T-helper 2 cell treated with Interferon-gamma antibody and Interleukin-4, amounts not matched to agents 100 ng/mL and 5 ng/mL, for 36 hours (primary cell): ENCODE measurements at regions not wholly inside any gene's neighbourhood (a gene's known extent, or its start where the extent isn't known, plus 50 kb on each side); places are given as distances from the start of the nearest gene placed in this dataset.

ENCODE experiments used
- intact Hi-C: fragments of 100-400 bp; cut with micrococcal nuclease; formaldehyde crosslinking; loops from one replicate; pipeline ENCODE4 v1.15.1; 2023

DNA sequence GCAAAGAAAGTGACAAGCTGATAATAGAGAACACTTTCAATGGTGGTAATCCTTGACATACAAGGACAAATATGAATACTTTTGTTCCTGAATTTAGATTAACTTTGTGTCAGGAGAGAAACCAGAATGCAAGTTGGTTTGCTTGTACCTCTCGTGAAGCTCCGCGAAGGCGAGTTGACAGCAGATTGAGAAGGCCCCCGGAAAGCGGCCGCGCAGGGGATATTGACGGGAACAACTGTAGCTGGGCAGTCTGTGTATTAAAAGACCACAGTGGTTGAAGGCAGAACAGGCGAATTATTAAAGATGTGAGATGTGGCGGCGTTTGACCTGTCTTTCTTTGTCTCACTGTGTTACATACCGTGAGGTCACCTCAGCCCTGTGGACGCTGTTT is 175.8 kb upstream of the RALGAPA2 start:
- intact Hi-C loops, result no loop called here

DNA sequence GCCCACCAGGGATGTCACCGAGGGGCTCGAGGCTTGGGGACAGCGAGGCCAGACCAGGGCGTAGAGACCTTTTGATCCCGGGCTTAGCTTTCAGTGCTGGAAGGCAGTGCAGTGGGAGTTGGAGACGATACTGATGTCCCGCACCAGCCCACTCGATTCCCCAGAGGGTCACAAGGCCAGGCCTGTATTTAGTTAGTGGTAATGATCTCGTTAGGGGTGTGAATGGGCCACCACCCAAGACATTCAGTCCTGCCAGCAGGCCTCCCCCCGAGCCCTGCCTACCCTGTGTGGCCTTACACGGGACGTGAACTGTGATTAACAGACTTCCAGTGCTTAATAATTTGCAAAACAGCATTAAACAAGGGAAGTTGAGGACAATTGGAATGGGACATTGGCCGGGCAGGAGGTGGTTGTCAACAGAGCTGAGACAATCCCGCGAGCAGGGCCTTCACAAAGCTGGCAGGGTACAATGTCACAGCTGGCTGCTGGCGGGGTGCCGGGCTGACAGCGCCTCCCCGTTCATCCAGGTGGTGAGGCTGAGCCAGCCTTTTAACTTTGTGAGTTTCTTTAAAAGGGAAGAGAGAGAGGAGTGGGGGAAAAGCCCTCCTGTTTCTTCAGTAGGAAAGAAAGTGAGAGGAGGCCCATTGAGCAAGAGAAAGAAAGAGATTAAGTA is 175.3 kb upstream of the RALGAPA2 start:
- intact Hi-C loops, result no loop called here

DNA sequence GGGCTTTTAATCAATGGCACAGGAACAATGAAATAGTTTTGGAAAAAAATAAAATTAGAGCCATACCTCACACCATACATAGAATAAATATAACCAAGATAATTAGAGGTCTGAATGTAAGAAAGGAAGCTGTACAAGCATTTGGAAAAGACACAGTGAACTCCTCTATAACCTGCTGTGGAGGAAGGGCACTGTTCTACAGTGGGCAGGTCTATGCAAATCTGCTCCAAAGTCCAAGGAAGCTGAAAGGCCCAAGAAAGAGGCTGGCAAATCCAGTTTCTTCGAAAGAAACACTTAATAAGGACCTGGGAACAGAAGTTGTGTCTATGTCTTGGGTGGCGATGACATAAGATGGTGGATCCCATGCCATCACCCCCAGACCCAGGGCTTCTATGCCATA is 169.4 kb upstream of the RALGAPA2 start:
- intact Hi-C loops, result no loop called here

DNA sequence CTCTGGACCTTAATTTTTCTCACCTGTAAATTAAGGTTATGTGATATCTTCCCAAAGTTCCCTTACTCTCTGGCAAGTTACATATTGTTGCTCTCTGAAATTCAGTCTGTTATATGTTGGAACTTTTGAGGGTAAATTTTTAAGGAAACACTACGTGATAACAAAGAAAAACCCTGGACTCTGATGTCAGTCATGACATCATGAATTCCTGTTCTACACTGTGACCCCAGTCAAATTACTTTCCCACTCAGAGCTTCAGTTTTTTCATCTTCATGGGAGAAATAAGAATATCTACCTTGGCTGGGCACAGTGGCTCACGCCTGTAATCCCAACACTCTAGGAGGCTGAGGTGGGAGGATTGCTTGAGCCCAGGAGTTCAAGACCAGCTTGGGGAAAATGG is 164.6 kb upstream of the RALGAPA2 start:
- intact Hi-C loops, result no loop called here

DNA sequence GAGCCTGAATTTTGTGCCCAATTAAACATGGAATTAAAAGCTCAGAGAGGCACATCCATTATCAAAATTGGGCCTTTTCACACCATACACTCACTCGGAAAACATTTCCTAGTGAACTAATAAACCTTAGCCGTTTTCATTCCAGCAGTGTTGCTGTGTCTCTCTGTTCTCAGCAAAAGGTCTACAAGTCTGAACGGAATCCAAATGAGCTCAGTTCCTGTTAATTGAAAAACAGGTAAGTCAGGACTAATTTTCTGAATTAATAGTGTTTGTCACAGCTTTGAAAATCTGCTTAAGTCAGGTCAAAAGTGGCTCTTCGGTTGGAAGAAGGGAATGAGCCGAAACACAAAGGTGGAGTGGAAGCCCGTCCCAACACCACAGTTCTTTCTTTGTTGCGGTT is 163.3 kb upstream of the RALGAPA2 start:
- intact Hi-C loops, result no loop called here

DNA sequence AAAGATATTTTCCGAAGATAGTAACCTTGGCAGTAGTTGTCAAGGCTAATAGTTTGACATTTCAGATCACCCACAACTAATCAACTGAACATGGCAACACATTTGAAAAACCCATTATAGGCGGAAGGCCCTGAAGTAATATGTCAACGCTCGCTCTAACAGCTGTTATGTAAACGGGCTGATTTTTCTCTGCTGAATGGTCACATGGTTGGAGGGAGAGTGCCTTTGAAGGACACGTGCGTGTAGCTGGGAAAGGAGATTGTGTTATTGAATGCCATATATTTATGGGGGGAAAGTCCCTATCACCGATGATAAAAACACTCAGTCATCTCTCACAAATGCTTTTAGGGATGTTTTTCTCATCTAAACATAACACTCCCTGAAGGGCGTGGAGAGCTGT is 160.0 kb upstream of the RALGAPA2 start:
- intact Hi-C loops, result no loop called here

DNA sequence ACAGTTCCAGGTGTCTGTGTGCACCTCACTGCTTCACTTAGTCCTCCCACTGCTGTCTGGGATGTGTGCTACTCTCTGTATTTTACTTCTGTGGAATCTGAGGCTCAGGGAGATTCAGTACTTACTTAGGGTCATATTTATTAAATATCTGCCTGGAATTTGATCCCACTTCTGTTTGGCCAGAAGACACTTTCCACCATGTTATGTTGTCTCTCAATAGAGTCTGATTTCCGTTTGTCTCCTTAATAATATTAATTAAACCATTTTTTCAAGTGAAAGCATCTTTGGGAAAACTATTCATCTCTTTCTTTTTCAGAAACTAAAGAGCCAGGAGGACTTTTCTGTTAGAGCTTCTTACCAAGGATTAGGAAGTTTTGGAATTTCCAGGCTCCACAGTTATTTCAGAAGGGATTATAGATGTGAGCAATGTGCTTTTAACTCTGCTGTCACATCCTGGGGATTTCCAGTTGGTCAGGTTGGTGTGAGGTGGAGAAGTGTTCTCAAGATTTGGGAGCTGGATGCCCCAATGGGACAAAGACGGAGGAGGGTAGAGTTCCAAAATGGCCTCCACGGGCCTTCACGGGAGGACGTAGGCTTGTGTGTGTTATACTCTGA is 156.8 kb upstream of the RALGAPA2 start:
- intact Hi-C loops, result no loop called here

DNA sequence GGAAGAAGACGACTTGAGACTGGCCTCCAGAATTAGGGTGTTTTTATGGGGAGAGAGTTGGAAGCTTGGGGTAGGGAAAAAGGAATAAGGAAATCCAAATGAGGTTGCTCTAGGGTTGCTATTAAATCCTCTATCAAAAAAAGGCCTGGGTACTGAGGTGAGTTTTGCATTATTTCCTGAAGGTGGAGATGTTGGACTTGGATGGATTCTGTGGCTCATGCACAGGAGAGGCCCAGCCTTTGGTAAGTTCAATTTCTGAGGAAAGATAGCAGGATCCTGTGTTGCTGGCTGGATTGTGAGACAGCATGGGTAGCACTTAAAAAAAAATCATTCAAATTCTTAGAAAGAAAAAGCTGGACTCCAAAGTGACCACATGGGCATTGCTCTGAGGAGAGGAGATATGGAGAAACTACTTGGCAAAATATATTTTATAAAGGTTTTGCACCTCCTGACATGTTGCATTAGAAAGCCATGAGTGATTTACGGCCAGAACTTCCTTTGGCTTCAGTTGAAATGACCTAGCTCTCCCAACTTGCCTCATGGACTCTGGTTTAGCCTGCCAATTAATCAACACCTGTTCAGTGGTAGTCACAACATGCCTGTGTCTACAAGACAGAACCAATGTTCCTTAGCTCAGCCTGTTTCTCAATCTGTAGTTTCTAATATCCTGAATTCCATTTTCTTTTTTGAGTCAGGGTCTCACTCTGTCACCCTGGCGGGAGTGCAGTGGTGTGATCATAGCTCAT is 152.1 kb upstream of the RALGAPA2 start:
- intact Hi-C loops, result loop anchor here (5.0 kb wide), 1 partner anchor 373 kb away; no protein-coding TSS in a partner anchor

DNA sequence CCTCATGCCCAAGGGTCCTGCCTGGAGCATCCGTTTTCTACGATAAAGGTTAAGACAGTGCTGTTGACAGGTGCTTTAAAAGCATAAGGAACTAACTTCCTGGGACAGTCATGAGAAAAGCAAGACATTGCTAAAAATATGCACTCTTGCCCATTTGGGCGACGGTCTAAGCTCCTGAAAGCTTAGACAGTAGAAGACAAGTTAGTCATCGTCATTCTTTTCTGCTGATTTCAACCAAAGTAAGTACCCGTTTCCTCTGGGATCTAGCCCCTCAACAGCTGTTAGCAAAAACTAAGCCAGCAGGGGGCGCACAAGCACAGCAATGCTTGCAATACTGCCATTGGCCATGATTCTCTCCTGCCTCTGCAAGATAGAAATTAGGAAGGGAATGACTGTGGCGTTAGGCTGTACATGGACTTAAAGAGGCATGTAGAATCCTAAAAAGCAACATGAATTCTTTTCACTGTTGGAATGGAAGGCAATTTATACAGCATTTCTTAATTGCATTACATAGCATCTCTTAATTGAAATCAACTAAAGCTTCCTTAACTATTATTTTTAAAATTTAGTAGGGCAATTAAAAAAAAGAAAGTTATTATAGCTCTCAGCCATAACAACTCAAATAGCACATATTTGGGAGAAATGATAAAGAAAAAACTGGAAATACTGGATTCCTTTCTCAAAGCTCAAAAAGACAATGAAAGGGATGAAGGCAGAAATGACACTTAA is 147.8 kb upstream of the RALGAPA2 start:
- intact Hi-C loops, result loop anchor here (1.0 to 5.0 kb wide), 3 partner anchors 377 to 713 kb away; no protein-coding TSS in a partner anchor

DNA sequence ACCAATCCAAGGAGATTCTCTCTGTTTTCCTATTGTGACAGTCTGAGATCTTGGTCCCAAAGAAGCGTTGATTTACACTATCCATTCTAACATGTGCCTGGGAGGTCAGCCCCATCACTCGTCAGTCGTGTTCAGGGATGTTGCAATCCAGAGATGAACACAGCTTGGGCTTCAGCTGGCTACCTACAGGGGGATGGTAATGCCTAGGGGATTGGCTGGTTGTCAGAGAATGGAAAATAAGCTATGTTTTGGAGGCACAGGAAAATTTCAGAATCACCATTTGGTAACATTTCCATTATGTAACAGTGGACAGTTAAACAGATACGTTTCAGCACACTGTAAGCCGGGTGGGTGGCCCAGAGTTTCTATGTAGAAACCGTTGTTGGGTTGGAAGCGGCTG is 147.1 kb upstream of the RALGAPA2 start:
- intact Hi-C loops, result no loop called here

DNA sequence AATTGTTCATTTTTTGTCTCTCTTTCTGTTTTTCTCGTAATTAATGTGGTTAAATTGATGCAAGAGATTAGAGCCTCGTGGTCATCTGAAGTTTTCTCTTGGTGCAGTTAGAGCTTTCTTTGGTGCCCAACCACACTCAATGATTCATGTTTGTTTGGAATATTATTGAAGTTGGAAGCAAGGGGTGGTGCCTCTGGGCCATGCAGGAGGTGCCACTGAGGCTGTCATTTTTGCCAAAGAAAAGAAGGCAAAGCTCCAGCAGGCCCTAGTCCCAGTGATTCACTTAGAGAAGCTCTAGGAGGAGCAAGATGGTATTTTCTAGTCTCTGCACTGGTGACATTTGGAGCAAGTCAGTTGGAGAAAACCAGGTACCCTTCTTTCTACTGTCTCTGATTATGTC is 144.5 kb upstream of the RALGAPA2 start:
- intact Hi-C loops, result no loop called here

DNA sequence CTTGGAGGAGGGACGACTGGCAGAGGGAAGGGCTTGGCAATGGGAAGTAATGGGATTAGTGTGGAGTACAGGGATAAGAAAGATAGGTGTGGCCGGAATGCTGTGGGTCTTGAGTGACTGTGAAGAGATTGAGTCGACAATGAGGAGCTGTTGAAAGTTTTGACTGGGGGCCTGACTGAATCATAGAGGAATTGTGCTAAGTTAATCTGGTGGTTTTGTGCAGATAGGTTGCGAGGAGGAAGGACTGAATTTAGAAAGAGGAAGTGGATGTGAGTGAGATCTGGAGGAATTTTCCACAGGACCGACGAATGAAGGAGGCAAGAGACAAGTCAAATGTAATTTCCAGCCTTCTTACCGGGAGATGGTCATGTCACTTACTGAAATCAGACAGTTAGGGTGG is 143.9 kb upstream of the RALGAPA2 start:
- intact Hi-C loops, result no loop called here

DNA sequence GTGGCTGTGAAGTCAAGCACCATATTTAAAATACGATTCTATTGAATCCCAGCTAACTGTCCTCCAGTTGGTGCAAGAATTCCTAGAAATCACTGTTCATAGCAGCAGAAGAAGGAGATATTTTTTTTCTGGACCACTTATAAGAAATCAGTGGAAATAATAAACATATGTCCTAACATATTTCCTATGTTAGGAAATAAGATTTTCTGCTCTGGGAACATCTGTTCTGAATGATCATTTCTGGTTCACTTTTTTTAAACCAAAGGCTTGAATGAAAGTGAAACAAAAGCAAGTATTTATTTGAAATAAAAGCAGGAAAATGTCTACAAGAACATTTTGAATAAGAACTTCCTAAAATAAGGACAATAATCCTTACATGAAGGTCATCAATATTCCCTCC is 138.9 kb upstream of the RALGAPA2 start:
- intact Hi-C loops, result no loop called here

DNA sequence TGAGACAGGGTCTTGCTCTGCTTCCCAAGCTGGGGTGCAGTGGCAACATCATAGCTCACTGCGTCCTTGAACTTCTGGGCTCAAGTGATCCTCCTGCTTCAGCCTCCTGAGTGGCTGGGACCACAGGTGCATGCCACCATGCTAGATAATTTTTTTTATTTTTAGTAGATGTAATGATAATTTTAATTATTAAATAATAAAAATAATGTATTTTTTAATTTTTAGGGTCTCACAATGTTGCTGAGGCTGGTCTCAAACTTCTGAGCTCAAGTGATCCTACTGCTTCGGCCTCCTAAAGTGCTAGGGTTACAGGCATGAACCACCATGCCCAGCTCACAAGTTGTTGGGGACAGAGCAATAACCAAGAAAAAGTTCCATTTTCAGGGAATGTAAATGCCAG is 138.0 kb upstream of the RALGAPA2 start:
- intact Hi-C loops, result no loop called here

DNA sequence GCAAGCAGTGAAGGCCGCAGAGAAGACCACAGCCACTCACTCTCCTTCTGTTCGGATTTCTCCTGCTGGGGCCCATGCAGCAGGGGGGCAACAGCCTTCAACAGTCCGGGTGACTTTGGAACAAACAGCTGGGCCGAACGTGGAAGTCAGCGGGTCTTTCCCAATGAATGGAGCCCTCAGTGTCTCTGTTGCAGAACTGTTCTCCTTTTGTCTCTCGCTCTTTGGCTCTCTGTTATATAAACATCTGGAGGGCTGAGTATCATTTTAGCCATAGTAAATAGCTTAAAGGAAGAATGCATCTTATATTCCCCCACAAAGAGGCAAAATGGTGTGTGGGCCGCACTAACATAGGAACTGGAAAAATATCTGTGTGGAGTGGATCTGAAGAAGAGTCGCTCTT is 136.7 kb upstream of the RALGAPA2 start:
- intact Hi-C loops, result no loop called here

DNA sequence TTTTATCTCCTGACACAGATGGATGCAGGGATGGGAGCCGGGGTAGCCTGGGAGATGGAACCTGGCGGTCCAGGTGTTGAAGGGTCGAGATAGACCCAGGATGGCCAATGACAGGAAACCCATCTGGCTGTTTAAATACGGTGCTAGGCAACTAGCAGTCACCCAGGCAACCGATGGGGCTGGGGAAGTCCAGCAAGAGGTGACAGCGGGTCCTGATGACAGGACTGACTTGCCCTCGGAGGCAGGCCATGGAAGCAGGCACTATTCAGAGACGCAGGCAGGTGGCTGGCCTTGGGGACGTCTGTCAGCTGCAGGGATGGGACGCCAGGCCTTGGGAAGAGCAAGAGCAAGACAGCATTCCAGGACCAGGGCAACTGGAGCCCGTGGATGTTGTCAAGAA is 135.4 kb upstream of the RALGAPA2 start:
- intact Hi-C loops, result no loop called here

DNA sequence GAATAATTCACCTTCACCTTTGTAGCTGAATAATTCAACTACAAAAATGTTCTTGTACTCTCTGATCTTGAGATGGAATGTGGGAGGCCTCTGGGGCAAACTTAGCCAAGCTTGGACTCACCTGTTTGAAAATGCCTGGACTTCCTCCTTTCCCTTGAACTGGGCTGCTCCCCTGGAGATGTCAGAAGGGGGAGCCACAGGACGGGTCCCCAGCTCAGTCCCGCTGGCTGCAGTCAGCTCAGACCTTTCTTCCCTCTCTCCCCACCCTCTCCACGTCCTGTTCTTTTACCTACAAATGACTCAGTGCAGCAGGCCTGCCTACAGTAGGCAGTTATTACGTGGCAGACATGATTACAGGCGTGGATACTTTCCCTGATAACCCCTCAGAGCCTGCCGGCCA is 131.5 kb upstream of the RALGAPA2 start:
- intact Hi-C loops, result no loop called here

DNA sequence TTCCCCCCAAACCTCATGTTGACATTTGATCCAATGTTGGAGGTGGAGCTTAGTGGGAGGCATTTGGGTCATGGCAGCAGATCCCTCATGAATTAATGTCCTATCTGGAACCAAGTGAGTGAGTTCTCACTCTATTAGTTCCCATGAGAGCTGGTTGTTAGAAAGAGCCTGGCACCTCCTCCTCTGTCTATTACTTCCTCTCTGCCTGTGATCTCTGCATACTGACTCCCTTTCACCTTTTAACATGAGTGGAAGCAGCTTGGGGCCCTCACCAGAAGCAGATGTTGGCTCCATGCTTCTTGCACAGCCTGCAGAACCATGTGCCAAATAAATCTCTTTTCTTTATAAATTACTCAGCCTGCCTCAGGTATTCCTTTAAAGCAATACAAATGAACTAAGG is 127.3 kb upstream of the RALGAPA2 start:
- intact Hi-C loops, result no loop called here

DNA sequence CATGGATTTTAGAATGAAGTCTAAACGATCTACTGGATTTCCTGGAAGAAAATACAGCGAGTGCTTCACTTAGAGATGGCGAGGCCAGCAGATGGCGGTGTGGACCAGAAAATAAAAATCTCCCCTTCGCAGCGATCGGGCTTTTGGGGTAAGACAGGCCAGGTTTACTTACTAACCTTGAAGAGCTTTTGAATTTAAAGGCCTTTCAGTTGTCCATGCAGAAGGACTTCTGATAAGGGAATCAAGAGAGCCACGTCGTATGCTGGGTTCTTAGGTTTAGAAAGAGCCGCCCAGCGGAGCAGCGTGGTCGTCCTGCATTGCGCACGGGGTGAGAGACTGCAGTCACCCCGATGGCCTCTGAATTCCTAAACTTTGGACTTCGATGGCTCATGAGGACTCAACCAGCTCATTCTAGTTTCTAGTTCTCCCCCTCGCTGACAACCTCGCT is 125.2 kb upstream of the RALGAPA2 start:
- intact Hi-C loops, result loop anchor here (1.0 kb wide), 1 partner anchor 669 kb away; no protein-coding TSS in a partner anchor

DNA sequence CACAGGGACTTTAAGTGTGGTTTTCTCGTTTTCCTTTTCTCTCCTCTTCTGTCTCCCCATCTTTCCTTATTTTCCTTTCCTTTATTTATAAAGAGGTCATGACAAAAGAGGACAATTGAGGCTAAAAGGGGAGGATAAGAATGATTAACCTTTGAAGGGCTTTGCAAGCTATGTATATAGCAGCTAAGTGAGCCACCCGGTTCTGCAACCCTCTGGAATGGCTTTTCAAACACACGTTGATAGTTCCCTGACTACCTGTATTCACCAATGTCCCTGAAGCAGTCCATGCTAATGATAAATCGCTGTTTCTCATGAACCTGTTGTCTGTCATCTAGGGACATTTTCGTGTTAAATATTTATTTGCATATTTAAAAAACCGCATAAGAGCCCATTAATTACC is 124.4 kb upstream of the RALGAPA2 start:
- intact Hi-C loops, result loop anchor here (1.0 kb wide), 1 partner anchor 669 kb away; no protein-coding TSS in a partner anchor

DNA sequence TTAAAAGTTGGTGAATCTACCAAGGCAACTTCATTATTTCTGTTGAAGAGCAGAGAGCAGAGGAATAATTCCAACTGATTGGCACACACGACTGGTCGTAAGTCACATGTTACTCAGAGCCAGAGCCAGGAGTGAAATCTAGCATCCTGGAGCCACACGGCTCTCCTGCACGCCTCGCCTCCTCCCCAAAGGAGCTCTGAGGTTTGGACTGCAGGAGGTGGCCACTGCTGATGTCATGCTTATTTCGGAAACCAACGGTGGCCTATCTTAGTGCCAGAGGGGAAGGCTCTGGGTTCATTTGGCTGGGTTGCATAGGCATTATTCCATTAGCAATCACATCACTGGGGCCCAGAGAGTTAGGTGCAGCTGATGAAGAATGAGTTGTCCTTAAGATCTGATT is 123.5 kb upstream of the RALGAPA2 start:
- intact Hi-C loops, result no loop called here

DNA sequence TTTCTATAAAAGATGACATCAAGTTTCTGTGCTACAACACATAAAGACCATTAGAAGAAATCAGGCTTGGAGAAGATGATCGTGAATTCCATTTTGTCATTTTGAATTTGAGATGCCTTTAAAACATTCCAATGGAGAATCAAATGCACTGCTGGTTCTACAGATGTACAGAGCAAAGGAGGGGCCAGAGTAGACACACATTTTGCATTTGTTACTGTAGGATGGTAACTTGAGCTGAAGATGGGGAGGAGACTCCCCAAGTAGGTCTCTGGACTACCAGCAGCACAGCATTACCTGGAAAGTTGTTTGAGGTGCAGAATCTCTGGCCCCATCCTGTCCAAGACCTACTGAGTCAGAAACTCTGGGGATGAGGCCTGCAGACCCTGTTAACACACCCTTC is 121.6 kb upstream of the RALGAPA2 start:
- intact Hi-C loops, result no loop called here
